NCI-H1930 (cell line): ENCODE measurements at regions not wholly inside any gene's neighbourhood (a gene's known extent, or its start where the extent isn't known, plus 50 kb on each side); places are given as distances from the start of the nearest gene placed in this dataset.
"Not testable (repeated sequence)": the region's sequence is repeated elsewhere in the genome, so short reads cannot be mapped to it uniquely, and the experiment has no call there.

Experiments used
- DNase-seq, 2 experiments: peaks; one replicate each; lab custom pipeline; 2025; lab: John Stamatoyannopoulos, UW

DNA sequence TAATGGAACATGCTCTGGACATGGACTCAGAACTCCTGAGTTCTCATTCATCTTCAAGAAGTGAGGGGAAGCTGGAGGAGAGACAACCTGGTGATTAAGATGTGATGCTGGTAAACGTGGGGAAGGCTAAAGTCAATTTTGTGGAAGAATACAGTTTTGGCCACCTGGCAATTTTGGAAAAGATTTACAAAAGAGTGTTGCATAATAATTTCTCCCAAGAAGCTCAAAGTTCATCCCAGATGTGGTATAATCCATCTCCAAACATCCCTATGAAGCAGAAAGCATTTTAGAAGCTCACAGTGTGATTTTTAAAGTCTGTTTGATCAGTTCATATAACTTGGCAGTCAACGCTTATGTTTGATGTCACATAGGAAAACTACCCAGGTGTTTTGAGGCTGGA is 208.7 kb downstream of the LMX1A start:
- no peak for DNase-seq

DNA sequence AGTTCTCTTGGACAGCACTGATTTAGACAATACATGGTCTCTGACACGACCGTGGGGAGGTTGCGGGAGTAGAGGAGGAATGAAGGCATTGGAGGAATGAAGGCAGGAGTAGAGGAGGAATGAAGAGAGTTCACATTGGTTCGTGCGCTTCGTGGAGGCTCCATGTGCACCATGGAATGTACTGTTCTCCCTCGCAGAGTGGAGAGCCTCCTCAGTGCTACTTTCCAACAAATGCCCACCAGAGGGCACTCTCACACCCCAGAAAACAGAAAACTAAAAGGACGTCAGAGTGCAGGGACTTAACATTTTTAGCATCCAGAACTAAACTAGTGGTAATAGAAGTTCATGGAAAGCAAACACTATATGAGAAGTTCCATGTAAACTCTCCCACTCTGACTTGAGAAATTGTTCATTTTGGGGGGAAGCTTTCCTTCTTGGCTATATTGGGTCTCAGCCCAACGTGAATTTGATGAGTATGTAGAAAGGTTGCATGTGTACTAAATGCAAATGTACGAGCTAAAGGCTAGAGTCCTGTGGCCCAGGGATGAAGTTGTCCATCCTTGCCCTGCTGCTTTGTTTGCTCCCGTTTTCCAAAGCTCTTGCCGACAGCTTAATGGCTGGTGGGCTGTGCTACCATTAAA is 211.6 kb downstream of the LMX1A start:
- DNase-seq, result peak; percentile 14 to 34

DNA sequence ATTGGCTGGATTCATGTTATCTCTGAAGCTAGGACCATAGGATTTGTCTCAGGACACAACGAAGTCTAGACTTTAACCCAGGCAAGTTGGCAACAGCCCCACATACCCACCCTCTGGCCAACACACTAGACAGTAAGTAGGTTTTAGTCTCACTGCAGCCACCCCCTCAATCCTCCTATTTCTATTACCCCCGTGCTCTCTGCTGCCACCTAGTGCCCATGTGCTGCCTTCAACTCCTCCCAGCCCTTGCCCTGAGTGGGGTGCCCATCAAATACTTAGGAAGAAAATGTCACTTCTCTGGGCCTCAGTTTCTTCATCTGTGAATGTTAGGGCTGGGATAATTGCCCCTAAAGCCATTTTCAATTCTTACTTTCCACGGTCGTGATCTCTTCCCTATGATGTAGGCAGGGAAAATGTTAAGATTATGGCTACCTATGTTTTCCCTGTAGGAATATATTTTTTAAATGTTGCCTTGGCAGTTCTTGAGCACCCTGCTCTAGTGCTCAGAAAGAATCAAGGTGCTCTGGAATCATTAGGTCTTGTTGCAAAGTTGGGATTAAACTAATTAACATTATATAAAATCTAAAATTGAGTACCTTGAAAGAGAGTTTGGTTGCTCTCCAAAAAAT is 213.0 kb downstream of the LMX1A start:
- no peak for DNase-seq

DNA sequence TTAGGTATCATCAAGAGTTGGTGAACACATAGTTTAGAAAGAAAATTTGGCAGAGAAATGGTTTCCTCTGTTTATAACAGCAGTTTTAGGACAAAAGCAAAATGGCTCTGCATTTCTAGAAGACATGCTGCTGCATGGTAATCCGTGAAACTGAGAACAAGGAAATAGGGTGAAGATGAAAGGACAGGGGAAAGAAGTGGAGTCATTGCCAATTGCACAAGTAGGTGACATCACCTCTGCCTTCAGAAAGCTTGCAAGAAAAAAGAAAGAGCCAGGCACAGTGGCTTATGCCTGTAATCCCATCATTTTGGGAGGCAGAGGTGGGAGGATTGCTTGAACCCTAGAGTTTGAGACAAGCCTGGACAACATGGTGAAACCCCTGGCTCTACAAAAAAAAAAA is 217.6 kb downstream of the LMX1A start:
- no peak for DNase-seq

DNA sequence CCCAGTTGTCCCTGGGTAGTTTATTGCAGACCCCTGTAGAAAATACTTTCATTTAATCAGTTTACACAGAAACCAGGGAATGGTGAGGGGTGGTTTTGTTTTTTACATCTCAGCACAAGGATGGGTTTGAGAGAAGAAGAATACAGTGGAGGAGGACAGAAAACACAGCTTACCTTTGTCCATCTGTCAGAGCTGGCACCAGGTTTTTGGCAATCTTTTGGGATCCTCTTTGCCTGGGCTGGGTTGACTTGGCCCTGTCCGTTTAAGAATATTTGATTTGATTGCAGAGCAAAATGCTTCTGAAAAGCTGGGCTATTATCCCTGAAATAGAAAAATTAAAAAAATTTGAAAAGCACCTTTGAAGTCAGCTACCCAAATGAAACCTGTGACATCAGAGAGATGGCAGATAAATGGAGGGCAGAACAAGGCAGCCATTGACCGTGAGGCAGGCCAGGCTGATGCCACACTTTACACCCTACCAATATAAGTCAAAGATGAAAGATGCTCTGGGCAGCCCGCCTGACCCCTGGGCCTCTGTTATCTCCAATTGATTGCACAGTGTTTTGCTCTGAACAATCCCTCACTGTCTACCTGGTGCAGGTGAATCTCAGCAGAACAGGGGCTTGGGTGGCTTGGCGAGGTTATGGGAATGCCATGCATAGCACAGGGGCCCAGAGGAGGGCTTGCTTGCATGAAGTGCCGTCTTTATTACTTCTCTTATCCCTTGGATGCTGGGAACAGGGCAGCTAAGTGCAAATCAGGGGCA is 218.8 kb downstream of the LMX1A start:
- DNase-seq, result no peak

DNA sequence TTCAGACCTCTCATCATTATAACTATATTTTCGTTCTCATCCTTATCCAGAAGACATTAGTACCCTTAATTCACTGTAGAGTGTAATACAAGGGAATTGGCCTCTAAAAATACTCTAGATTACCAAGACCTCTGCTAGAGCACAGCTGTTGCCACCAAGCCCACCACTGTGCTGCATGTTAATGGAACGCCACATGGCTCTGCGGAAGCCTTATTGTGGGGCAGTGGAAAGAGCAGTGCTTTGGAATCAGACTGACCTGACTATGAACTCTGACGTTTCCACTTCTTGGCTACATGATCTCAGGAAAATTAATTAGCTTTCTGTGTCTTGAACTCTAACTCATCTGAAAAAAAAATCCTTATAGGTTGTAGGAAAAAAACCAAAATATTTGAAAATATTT is 222.1 kb downstream of the LMX1A start:
- no peak for DNase-seq

DNA sequence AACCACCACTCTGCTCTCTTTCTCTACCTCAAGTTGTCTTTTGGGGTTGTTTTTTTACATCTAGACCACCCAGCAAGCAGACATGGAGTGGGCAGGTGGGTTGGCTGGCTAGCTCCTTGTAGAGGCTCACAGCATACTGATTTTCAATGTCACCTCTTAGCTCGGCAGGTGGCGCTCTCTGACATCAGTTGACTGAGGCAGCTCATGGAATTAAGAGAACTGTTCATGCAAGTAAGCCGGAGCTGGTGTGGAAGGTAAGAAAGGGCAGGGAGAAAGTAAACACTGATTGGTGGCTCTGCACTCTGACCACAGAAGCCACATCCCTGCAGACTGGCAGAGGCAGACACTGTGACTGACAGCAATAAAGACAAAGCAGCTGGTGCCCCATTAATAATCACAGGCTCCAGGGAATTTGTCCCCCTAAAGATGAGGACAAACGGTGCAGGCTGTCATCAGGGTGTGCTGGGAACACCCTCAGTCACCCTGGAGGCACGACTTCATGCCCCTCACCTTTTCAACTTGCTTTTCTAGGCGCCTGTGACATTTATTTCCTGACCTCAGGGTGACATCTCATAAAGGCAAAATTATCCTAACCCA is 226.8 kb downstream of the LMX1A start:
- DNase-seq, result peak; percentile 59 to 79

DNA sequence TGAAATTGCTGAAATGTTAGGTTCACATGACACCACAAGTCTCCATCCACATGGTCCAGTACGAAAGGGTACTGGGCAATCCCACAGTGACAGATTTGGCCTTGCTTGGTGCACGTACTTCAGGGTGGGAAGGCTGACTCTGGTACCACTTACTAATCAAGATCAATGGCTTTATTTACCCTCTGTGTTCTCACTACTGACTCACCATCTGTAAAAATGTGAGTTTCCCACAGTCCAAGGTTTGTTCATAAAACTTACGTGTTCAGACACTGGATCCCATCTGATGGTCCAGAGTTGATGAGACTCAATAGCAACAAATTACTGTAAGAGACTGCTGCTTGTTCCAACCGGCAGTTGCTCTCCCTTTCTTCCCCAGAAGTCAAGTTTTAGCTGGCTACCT is 231.7 kb downstream of the LMX1A start:
- no peak for DNase-seq

DNA sequence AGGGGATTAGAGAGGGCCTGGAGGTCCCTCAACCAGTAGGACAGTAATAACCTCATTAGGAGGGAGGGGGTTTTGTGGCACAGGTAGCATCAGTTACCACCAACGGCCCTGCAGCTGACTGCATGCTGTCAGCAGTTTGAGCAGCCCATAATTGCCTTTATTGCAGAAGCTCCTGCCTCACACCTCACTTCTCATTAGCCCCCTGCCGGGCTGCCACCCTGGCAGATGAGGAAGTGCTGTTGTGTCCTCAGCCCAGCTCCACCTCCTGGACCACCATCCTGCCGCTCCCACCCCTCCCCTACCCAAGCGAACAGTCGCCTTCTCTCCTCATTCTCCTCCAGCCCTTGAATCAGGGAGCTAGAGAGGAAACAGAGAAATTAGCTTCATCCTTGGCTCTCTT is 237.4 kb downstream of the LMX1A start:
- no peak for DNase-seq

DNA sequence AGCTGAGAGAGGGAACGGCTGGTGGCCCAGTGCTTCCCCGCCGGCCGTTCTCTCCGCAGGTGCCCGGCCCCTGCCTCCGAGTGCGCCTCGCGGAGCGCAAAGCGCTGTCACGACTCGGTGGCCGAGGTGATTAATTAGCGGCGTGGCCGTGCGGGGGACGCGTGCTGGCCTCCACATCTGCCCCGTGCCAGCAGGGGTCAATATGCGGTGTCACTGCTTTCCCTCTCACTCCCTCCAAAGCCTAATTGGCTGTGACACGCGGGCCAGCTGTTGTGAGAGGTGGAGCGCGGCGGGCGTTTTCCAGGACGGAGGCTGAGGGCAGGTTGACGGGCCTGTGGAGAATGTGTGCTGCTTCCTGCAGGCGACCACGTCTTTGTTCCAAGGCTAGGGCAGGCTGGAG is 239.0 kb downstream of the LMX1A start:
- DNase-seq, result no peak

DNA sequence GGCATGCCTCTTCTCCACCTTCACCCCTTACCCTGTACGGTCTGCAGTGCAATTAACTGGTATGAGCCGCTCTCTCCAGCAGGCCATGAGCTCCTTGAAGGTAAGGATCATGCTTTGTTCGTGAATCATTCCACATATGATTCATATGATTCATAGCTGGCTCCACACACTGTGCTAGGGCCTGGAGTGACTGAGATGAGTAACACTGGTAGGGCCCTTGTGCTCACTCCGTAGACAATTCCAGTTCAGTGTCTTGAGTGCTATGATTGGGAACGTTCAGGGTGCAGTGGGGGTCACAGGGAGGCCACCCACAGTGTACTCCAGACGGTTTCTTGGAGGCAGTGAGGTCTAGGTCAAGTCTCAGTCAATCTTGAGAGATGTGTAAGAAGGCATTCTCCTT is 239.8 kb downstream of the LMX1A start:
- no peak for DNase-seq

DNA sequence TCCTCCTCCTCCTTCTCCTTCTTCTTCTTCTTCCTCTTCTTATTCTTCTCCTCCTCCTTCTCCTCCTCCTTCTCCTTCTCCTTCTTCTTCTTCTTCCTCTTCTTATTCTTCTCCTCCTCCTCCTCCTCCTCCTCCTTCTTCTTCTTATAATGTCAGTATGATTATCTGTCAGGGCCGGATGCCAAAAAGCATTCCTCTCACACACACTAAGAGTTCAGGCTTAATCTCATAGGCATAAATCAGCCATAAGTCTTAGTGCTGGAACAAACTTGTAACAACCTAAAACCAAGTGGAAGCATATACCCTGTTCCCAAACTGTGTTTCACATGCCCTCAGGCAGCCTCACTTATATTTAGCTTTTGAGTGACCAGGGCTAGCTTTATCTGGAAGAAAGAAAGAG is 240.3 kb downstream of the LMX1A start:
- DNase-seq, result no peak

DNA sequence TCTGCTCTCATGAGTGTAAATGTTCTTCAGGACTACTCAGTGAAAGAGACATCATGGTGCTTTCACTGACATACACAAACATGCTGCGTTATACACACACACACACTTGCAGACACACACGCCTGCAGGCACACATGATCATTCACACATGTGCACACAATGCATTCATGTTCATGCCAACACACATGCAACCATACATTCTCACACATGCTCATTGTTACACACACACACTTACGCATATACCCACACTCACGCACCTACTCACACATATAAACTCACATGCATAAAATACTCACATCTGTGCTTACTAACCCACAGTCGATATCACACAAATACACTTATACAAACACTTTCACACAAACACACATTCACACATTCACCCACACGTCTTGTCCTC is 241.6 kb downstream of the LMX1A start:
- DNase-seq, result no peak

DNA sequence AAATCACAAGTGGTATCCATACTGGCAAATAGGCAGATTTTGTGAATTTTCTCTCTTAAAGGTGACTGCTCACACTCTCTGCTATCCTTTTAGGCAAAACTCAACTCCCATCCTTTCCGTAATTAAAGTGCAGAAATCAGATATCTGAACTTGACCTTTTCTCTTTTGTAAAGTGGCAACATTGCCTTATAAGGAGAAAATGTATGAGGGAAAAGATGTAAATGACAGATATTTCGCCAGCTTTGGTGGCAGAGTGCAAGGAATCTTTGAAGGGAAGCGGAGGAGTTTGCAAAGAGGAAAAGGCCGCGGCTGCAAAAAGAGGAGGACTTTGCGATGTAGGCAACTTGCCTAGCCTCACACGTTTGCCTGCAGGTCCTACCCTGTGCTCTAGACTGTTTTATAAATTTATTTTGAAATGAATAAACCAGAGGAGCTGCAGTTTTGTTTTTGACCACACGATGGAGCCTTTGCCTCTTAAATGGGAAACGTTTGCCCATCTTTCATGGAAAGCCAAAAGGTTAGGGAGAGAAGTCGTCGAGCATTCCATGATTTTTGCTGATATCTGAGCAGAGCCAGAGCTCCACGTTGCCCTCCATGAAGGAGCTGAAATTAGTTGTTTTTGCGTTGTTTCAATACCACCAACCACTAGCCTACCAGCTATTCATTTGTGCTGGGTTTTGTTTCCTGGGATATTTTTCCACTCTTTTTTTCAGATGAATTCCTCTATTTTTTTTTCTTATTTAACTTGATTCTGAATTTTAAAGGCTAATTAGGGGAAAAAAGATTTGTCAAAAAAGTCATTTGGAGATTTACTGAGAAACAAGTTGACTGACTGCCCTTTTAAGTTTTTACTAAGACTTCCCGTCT is 242.3 kb downstream of the LMX1A start:
- DNase-seq, result peak; percentile 11 to 43

DNA sequence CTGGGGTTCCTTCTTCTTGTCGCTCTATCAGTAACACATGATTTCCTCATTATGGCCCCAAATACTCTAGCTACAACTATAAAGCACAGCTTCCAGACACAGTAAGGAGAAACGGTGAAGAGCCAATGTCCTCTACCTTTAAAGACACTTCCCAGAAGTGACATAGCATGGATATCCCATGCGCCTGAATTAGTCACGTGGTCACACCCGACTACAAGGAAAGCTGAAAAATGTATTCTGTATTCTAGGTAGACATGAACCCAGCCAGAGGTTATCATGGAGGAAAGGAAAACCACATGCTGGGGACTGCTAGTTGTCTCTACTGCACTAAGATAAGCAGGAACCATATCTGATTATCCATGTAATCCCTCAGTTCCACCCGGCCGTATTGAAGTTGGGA is 244.3 kb downstream of the LMX1A start:
- DNase-seq, result no peak

DNA sequence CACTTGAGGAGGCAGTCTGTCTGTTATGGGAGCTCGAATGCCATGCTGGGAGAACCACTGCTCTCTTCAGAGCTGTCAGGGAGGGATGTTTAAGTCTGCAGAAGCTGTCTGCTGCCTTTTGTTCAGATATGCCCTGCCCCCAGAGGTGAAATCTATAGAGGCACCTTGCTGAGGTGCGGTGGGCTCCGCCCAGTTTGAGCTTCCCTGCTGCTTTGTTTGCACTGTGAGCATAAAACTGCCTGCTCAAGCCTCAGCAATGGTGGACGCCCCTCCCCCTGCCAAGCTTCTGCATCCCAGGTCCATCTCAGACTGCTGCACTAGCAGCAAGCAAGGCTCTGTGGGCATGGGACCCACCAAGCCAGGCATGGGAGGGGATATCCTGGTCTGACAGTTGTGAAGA is 247.5 kb downstream of the LMX1A start:
- no peak for DNase-seq

DNA sequence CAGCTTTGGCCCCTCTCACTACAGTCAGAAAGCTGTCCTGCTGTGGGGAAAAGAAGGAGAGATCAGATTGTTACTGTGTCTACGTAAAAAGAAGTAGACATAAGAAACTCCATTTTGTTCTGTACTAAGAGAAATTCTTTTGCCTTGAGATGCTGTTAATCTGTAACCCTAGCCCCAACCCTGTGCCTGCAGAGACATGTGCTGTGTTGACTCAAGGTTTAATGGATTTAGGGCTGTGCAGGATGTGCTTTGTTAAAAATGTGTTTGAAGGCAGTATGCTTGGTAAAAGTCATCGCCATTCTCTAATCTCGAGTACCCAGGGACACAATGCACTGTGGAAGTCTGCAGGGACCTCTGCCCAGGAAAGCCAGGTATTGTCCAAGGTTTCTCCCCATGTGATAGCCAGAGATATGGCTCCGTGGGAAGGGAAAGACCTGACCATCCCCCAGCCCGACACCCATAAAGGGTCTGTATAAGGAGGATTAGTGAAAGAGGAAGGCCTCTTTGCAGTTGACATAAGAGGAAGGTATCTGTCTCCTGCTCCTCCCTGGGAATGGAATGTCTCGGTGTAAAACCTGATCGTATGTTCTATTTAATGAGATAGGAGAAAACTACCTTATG is 263.9 kb downstream of the LMX1A start:
- DNase-seq, result not testable (repeated sequence)

DNA sequence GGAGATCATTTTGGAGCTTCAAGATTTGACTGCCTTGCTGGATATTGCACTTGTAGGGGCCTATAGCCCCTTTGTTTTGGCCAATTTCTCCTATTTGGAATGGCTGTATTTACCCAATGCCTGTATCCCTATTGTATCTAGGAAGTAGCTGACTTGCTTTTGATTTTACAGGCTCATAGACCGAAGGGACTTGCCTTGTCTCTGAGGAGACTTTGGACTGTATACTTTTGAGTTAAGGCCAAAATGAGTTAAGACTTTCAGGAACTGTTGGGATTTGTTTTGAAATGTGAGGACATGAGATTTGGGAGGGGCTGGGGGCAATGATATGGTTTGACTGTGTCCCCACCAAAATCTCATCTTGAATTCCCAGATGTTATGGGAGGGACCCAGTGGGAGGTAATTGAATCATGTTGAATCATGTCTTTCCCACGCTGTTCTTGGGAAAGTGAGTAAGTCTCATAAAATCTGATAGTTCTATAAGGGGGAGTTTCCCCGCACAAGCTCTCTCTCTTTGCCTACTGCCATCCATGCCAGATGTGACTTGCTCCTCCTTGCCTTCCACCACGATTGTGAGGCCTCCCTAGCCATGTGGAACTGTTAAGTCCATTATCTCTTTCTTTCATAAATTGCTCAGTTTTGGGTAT is 276.1 kb downstream of the LMX1A start:
- no peak for DNase-seq

DNA sequence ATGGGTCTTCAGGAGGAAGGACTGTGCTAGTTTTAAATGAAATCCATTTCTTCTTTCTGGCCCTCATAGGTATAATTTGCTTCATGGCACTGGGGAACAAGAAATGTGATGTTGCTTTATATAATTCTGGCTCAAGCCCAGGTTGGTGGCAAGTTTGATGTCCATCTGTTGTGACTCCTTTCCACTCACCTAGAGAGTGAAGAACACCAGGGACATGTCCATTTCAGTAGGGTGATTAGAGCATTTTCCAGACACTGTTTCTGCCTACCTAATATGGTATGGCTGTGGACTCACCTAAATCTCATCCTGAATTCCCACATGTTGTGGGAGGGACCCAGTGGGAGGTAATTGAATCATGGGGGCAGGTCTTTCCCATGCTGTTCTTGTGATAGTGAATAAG is 278.1 kb downstream of the LMX1A start:
- DNase-seq, result no peak

DNA sequence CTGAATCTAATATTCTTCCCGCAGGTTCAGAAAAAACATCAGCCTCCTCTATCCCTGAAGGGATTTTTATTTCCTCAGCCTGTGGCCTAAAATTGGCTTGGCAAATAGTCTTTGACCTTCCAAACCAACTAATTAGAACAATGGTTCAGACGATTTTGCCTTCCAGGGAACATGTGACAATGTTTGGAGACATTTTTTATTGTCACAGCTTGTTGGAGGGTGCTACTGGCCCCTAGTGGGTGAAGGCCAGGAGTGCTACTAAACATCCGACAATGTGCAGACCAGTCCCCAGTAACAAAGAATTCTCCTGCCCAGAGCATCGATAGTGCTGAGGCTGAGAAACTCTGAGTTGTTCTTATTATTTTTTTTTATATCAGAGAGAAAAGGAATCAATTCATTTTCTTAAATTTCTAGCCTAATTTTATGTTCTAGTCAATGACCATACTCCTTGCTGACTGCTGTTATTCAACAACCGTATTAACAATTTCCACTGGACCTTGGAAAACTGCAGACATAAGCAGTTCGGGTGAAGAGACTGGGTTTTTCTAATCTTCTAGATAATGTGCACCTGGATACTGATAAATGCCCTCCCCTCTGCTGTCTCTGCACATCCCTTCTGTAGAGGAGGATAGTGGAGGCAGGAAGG is 280.7 kb downstream of the LMX1A start:
- DNase-seq, result no peak
